GM12878 (cell line): ENCODE measurements at regions not wholly inside any gene's neighbourhood (a gene's known extent, or its start where the extent isn't known, plus 50 kb on each side); places are given as distances from the start of the nearest gene placed in this dataset.

Experiments used
- RAD51 ChIP-seq: fragments of 450-650 bp; IDR thresholded peaks from 2 replicates; pipeline ENCODE4 v1.6.1; 2016; ENCODE audit warnings: moderate library complexity, mild to moderate bottlenecking, inconsistent platforms
- SKIL ChIP-seq: fragments of 450-650 bp; IDR thresholded peaks from 2 replicates; pipeline ENCODE4 v1.6.1; 2017; ENCODE audit warnings: mild to moderate bottlenecking, low read depth, inconsistent platforms; ENCODE audit not compliant: poor library complexity, severe bottlenecking

- no peak for TF ChIP-seq RAD51
- no peak for TF ChIP-seq SKIL
These were observed 265.4 kb upstream of the CDH4 start for GRCh38 chr20:60986506-60987156.
